GM23338 (cell line): ENCODE measurements at regions not wholly inside any gene's neighbourhood (a gene's known extent, or its start where the extent isn't known, plus 50 kb on each side); places are given as distances from the start of the nearest gene placed in this dataset.

ENCODE experiments used
- ATAC-seq: fragments of 200-7000 bp; cut with Tn5 transposase; 3 replicates; pipeline ENCODE4 v1.9.1; 2020
- DNase-seq: peaks from one replicate; pipeline ENCODE4 v3.0.0-alpha.2; 2015; ENCODE audit warnings: low spot score
- H2AFZ ChIP-seq: fragments of 200-600 bp; sonication (generic); 2 replicates; pipeline ENCODE4 v1.8.0; 2016; ENCODE audit warnings: antibody characterized with exemption, mild to moderate bottlenecking, moderate library complexity
- H3F3A ChIP-seq: fragments of 200-600 bp; sonication (generic); replicated peaks from 2 replicates; pipeline ENCODE4 v1.8.0; 2017; ENCODE audit warnings: antibody characterized with exemption, mixed run types, low read depth
- H3K27ac ChIP-seq: fragments of 200-600 bp; sonication (generic); 2 replicates; pipeline ENCODE4 v1.6.1; 2016; ENCODE audit warnings: low read depth
- H3K27me3 ChIP-seq: fragments of 200-600 bp; sonication (generic); 2 replicates; pipeline ENCODE4 v1.8.0; 2016; ENCODE audit warnings: mild to moderate bottlenecking, mixed run types, moderate library complexity; ENCODE audit not compliant: insufficient read depth
- H3K36me3 ChIP-seq: fragments of 200-600 bp; sonication (generic); 2 replicates; pipeline ENCODE4 v1.8.0; 2016; ENCODE audit warnings: mild to moderate bottlenecking; ENCODE audit not compliant: insufficient read depth
- H3K4me1 ChIP-seq: fragments of 200-600 bp; sonication (generic); 2 replicates; pipeline ENCODE4 v1.8.0; 2016; ENCODE audit warnings: mild to moderate bottlenecking, moderate library complexity; ENCODE audit not compliant: insufficient read depth
- H3K4me2 ChIP-seq: fragments of 200-600 bp; sonication (generic); 2 replicates; pipeline ENCODE4 v1.7.1; 2017; ENCODE audit warnings: mixed run types
- H3K4me3 ChIP-seq: fragments of 200-600 bp; sonication (generic); 2 replicates; pipeline ENCODE4 v1.6.1; 2016; ENCODE audit warnings: mixed run types
- H3K79me2 ChIP-seq: fragments of 200-600 bp; sonication (generic); replicated peaks from 2 replicates; pipeline ENCODE4 v1.8.0; 2017; ENCODE audit warnings: mild to moderate bottlenecking; ENCODE audit not compliant: insufficient read depth
- H3K9me2 ChIP-seq: fragments of 200-600 bp; sonication (generic); 2 replicates; pipeline ENCODE4 v1.8.0; 2017; ENCODE audit not compliant: insufficient read depth
- H4K20me1 ChIP-seq: fragments of 200-600 bp; sonication (generic); replicated peaks from 2 replicates; pipeline ENCODE4 v1.8.0; 2017; ENCODE audit warnings: mild to moderate bottlenecking; ENCODE audit not compliant: insufficient read depth
- H3K27ac Mint-ChIP-seq: 2 replicates; pipeline ENCODE4 v1.8.0; 2020; ENCODE audit warnings: inconsistent platforms, mild to moderate bottlenecking, moderate library complexity, mixed read lengths
- H3K27me3 Mint-ChIP-seq: 3 replicates; pipeline ENCODE4 v1.8.0; 2022; ENCODE audit warnings: low read depth, mild to moderate bottlenecking, moderate library complexity, mixed read lengths, inconsistent platforms; ENCODE audit not compliant: insufficient read depth, poor library complexity
- H3K36me3 Mint-ChIP-seq: 3 replicates; pipeline ENCODE4 v1.8.0; 2021; ENCODE audit warnings: low read depth, mild to moderate bottlenecking, inconsistent platforms, moderate library complexity, mixed read lengths
- H3K4me1 Mint-ChIP-seq: 3 replicates; pipeline ENCODE4 v1.8.0; 2020; ENCODE audit warnings: mild to moderate bottlenecking, inconsistent platforms, mixed read lengths
- H3K4me3 Mint-ChIP-seq: 3 replicates; pipeline ENCODE4 v1.8.0; 2021; ENCODE audit warnings: moderate library complexity, mild to moderate bottlenecking, inconsistent platforms, mixed read lengths
- H3K9me3 Mint-ChIP-seq: 3 replicates; pipeline ENCODE4 v1.8.0; 2020; ENCODE audit warnings: moderate library complexity, mild to moderate bottlenecking, inconsistent platforms, mixed read lengths
- CREB1 ChIP-seq: fragments of 250-450 bp; sonication (Bioruptor Pico); IDR thresholded peaks from 2 replicates; pipeline ENCODE4 v1.5.0; 2020; ENCODE audit warnings: low read depth, mild to moderate bottlenecking, moderate library complexity
- EZH2 ChIP-seq: fragments of 200-600 bp; sonication (generic); IDR thresholded peaks from one replicate; pipeline ENCODE4 v1.8.0; 2017; ENCODE audit warnings: antibody characterized with exemption, mild to moderate bottlenecking, low read depth; ENCODE audit not compliant: unreplicated experiment
- EZH2phosphoT487 ChIP-seq: fragments of 200-600 bp; sonication (generic); IDR thresholded peaks from one replicate; pipeline ENCODE4 v1.8.1; 2018; ENCODE audit warnings: antibody characterized with exemption; ENCODE audit not compliant: unreplicated experiment
- JUNB ChIP-seq: IDR thresholded peaks from one replicate; pipeline ENCODE4 v1.6.1; 2016; ENCODE audit warnings: antibody characterized with exemption; ENCODE audit not compliant: unreplicated experiment
- NANOG ChIP-seq: IDR thresholded peaks from 2 replicates; pipeline ENCODE4 v1.6.1; 2016; ENCODE audit warnings: antibody characterized with exemption, borderline replicate concordance
- POLR2AphosphoS5 ChIP-seq: IDR thresholded peaks from 2 replicates; pipeline ENCODE4 v1.6.1; 2016; ENCODE audit warnings: antibody characterized with exemption, low read depth
- STAT1 ChIP-seq: IDR thresholded peaks from one replicate; pipeline ENCODE4 v1.6.1; 2016; ENCODE audit warnings: antibody characterized with exemption; ENCODE audit not compliant: unreplicated experiment
- ZNF114 ChIP-seq: fragments of 250-450 bp; sonication (Bioruptor Pico); IDR thresholded peaks from 2 replicates; pipeline ENCODE4 v1.5.0; 2020; ENCODE audit warnings: mild to moderate bottlenecking, moderate library complexity
- ZNF331 ChIP-seq: fragments of 250-450 bp; sonication (Bioruptor Pico); IDR thresholded peaks from 2 replicates; pipeline ENCODE4 v1.5.0; 2020; ENCODE audit warnings: low read depth, mild to moderate bottlenecking, moderate library complexity
- TF ChIP-seq, protein P1 (sequence below): fragments of 250-450 bp; sonication (Bioruptor Pico); IDR thresholded peaks from 2 replicates; pipeline ENCODE4 v1.5.0; 2020; ENCODE audit warnings: mild to moderate bottlenecking, moderate library complexity
- TF ChIP-seq, protein P2 (sequence below), 2 experiments: fragments of 200-600 bp in 1 of 2; sonication (generic) in 1 of 2; conservative IDR thresholded peaks; 2 replicates each; pipeline versions ENCODE4 v1.5.1 to v1.6.1; 2016 to 2017; ENCODE audit warnings: antibody characterized with exemption in 2 of 2, low read depth in 2 of 2, mild to moderate bottlenecking in 2 of 2, moderate library complexity in 1 of 2
- TF ChIP-seq, protein P3 (sequence below): IDR thresholded peaks from 2 replicates; pipeline ENCODE4 v1.6.1; 2016; ENCODE audit warnings: antibody characterized with exemption
- TF ChIP-seq, protein P4 (sequence below): IDR thresholded peaks from one replicate; pipeline ENCODE4 v1.6.1; 2018; ENCODE audit warnings: antibody characterized with exemption; ENCODE audit not compliant: unreplicated experiment

DNA sequence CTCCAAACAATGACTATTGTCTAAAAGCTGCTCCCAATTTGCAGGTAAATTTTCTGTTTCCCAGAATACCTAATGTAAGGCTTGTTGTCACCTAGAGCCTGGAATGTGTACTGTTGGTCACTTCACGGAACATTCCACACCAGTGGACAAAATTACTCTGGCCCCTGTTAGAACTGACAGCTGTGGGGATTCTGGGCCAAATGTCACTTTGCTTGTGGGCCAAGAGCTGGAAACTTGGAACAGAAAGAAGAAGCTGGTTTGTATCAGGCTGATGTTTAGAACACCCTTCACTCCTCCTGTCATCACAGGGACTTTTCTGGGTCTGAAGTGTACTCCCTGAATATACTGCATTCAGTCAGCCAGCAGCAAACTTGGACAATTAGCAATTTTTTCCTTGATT is 495.6 kb upstream of the SYT4 start:
- Histone ChIP-seq H3F3A (no peaks in the 10 kb centered on the region), H3K27me3 (no peaks in the 10 kb centered on the region), H4K20me1 (no peaks in the 10 kb centered on the region), H3K4me3 (no peak overlapping the region), H3K27ac (no peak overlapping the region), H3K4me1 (peaks cover 11% of the 10 kb centered on the region), H3K79me2 (no peaks in the 10 kb centered on the region), H2AFZ (no peak overlapping the region), H3K4me2 (no peak overlapping the region), H3K36me3 (no peaks in the 10 kb centered on the region), H3K9me2 (peaks cover 8% of the 10 kb centered on the region)
- peaks cover 10% of the 10 kb centered on the region; the same call in 2 of the 3 replicates for H3K4me1 Mint-ChIP-seq
- no peak for DNase-seq
- no peak for ATAC-seq
- H3K9me3 Mint-ChIP-seq = peaks cover under 1% of the 10 kb centered on the region; the same call in 2 of the 3 replicates
- H3K4me3 Mint-ChIP-seq = no peak overlapping the region
- H3K27me3 Mint-ChIP-seq = no peaks in the 10 kb centered on the region
- H3K27ac Mint-ChIP-seq = no peak overlapping the region
- TF ChIP-seq EZH2 (no peak), POLR2AphosphoS5 (no peak), EZH2phosphoT487 (no peak), NANOG (no peak), CREB1 (CRISPR knock-in tag) (no peak), JUNB (no peak), STAT1 (no peak), ZNF114 (no peak), ZNF331 (no peak)
- TF ChIP-seq, protein P1, sequence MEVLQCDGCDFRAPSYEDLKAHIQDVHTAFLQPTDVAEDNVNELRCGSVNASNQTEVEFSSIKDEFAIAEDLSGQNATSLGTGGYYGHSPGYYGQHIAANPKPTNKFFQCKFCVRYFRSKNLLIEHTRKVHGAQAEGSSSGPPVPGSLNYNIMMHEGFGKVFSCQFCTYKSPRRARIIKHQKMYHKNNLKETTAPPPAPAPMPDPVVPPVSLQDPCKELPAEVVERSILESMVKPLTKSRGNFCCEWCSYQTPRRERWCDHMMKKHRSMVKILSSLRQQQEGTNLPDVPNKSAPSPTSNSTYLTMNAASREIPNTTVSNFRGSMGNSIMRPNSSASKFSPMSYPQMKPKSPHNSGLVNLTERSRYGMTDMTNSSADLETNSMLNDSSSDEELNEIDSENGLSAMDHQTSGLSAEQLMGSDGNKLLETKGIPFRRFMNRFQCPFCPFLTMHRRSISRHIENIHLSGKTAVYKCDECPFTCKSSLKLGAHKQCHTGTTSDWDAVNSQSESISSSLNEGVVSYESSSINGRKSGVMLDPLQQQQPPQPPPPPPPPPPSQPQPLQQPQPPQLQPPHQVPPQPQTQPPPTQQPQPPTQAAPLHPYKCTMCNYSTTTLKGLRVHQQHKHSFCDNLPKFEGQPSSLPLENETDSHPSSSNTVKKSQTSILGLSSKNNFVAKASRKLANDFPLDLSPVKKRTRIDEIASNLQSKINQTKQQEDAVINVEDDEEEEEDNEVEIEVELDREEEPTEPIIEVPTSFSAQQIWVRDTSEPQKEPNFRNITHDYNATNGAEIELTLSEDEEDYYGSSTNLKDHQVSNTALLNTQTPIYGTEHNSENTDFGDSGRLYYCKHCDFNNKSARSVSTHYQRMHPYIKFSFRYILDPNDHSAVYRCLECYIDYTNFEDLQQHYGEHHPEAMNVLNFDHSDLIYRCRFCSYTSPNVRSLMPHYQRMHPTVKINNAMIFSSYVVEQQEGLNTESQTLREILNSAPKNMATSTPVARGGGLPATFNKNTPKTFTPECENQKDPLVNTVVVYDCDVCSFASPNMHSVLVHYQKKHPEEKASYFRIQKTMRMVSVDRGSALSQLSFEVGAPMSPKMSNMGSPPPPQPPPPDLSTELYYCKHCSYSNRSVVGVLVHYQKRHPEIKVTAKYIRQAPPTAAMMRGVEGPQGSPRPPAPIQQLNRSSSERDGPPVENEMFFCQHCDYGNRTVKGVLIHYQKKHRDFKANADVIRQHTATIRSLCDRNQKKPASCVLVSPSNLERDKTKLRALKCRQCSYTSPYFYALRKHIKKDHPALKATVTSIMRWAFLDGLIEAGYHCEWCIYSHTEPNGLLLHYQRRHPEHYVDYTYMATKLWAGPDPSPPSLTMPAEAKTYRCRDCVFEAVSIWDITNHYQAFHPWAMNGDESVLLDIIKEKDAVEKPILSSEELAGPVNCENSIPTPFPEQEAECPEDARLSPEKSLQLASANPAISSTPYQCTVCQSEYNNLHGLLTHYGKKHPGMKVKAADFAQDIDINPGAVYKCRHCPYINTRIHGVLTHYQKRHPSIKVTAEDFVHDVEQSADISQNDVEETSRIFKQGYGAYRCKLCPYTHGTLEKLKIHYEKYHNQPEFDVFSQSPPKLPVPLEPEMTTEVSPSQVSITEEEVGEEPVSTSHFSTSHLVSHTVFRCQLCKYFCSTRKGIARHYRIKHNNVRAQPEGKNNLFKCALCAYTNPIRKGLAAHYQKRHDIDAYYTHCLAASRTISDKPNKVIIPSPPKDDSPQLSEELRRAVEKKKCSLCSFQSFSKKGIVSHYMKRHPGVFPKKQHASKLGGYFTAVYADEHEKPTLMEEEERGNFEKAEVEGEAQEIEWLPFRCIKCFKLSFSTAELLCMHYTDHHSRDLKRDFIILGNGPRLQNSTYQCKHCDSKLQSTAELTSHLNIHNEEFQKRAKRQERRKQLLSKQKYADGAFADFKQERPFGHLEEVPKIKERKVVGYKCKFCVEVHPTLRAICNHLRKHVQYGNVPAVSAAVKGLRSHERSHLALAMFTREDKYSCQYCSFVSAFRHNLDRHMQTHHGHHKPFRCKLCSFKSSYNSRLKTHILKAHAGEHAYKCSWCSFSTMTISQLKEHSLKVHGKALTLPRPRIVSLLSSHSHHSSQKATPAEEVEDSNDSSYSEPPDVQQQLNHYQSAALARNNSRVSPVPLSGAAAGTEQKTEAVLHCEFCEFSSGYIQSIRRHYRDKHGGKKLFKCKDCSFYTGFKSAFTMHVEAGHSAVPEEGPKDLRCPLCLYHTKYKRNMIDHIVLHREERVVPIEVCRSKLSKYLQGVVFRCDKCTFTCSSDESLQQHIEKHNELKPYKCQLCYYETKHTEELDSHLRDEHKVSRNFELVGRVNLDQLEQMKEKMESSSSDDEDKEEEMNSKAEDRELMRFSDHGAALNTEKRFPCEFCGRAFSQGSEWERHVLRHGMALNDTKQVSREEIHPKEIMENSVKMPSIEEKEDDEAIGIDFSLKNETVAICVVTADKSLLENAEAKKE (CRISPR knock-in tag) = no peak
- TF ChIP-seq, protein P2, sequence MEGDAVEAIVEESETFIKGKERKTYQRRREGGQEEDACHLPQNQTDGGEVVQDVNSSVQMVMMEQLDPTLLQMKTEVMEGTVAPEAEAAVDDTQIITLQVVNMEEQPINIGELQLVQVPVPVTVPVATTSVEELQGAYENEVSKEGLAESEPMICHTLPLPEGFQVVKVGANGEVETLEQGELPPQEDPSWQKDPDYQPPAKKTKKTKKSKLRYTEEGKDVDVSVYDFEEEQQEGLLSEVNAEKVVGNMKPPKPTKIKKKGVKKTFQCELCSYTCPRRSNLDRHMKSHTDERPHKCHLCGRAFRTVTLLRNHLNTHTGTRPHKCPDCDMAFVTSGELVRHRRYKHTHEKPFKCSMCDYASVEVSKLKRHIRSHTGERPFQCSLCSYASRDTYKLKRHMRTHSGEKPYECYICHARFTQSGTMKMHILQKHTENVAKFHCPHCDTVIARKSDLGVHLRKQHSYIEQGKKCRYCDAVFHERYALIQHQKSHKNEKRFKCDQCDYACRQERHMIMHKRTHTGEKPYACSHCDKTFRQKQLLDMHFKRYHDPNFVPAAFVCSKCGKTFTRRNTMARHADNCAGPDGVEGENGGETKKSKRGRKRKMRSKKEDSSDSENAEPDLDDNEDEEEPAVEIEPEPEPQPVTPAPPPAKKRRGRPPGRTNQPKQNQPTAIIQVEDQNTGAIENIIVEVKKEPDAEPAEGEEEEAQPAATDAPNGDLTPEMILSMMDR (conservative IDR thresholded peaks at IDR 0.05; ENCODE audit: low read depth in 2 of 2) = no peak
- TF ChIP-seq, protein P3, sequence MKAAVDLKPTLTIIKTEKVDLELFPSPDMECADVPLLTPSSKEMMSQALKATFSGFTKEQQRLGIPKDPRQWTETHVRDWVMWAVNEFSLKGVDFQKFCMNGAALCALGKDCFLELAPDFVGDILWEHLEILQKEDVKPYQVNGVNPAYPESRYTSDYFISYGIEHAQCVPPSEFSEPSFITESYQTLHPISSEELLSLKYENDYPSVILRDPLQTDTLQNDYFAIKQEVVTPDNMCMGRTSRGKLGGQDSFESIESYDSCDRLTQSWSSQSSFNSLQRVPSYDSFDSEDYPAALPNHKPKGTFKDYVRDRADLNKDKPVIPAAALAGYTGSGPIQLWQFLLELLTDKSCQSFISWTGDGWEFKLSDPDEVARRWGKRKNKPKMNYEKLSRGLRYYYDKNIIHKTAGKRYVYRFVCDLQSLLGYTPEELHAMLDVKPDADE = no peak
- TF ChIP-seq, protein P4, sequence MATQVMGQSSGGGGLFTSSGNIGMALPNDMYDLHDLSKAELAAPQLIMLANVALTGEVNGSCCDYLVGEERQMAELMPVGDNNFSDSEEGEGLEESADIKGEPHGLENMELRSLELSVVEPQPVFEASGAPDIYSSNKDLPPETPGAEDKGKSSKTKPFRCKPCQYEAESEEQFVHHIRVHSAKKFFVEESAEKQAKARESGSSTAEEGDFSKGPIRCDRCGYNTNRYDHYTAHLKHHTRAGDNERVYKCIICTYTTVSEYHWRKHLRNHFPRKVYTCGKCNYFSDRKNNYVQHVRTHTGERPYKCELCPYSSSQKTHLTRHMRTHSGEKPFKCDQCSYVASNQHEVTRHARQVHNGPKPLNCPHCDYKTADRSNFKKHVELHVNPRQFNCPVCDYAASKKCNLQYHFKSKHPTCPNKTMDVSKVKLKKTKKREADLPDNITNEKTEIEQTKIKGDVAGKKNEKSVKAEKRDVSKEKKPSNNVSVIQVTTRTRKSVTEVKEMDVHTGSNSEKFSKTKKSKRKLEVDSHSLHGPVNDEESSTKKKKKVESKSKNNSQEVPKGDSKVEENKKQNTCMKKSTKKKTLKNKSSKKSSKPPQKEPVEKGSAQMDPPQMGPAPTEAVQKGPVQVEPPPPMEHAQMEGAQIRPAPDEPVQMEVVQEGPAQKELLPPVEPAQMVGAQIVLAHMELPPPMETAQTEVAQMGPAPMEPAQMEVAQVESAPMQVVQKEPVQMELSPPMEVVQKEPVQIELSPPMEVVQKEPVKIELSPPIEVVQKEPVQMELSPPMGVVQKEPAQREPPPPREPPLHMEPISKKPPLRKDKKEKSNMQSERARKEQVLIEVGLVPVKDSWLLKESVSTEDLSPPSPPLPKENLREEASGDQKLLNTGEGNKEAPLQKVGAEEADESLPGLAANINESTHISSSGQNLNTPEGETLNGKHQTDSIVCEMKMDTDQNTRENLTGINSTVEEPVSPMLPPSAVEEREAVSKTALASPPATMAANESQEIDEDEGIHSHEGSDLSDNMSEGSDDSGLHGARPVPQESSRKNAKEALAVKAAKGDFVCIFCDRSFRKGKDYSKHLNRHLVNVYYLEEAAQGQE = no peak
- peaks cover 3% of the 10 kb centered on the region; the same call in 2 of the 3 replicates for H3K36me3 Mint-ChIP-seq
